ENCODE measurements at regions not wholly inside any gene's neighbourhood (a gene's known extent, or its start where the extent isn't known, plus 50 kb on each side); places are given as distances from the start of the nearest gene placed in this dataset.

- TF ChIP-seq SUPT20H (IDR thresholded peaks at IDR 0.05; ENCODE audit: borderline replicate concordance, control insufficient read depth, low read depth, low read length) = no peak
- TF ChIP-seq, protein P1, sequence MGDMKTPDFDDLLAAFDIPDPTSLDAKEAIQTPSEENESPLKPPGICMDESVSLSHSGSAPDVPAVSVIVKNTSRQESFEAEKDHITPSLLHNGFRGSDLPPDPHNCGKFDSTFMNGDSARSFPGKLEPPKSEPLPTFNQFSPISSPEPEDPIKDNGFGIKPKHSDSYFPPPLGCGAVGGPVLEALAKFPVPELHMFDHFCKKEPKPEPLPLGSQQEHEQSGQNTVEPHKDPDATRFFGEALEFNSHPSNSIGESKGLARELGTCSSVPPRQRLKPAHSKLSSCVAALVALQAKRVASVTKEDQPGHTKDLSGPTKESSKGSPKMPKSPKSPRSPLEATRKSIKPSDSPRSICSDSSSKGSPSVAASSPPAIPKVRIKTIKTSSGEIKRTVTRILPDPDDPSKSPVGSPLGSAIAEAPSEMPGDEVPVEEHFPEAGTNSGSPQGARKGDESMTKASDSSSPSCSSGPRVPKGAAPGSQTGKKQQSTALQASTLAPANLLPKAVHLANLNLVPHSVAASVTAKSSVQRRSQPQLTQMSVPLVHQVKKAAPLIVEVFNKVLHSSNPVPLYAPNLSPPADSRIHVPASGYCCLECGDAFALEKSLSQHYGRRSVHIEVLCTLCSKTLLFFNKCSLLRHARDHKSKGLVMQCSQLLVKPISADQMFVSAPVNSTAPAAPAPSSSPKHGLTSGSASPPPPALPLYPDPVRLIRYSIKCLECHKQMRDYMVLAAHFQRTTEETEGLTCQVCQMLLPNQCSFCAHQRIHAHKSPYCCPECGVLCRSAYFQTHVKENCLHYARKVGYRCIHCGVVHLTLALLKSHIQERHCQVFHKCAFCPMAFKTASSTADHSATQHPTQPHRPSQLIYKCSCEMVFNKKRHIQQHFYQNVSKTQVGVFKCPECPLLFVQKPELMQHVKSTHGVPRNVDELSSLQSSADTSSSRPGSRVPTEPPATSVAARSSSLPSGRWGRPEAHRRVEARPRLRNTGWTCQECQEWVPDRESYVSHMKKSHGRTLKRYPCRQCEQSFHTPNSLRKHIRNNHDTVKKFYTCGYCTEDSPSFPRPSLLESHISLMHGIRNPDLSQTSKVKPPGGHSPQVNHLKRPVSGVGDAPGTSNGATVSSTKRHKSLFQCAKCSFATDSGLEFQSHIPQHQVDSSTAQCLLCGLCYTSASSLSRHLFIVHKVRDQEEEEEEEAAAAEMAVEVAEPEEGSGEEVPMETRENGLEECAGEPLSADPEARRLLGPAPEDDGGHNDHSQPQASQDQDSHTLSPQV (IDR thresholded peaks at IDR 0.05) = no peak
- TF ChIP-seq, protein P2, sequence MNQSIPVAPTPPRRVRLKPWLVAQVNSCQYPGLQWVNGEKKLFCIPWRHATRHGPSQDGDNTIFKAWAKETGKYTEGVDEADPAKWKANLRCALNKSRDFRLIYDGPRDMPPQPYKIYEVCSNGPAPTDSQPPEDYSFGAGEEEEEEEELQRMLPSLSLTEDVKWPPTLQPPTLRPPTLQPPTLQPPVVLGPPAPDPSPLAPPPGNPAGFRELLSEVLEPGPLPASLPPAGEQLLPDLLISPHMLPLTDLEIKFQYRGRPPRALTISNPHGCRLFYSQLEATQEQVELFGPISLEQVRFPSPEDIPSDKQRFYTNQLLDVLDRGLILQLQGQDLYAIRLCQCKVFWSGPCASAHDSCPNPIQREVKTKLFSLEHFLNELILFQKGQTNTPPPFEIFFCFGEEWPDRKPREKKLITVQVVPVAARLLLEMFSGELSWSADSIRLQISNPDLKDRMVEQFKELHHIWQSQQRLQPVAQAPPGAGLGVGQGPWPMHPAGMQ (IDR thresholded peaks at IDR 0.05; ENCODE audit: borderline replicate concordance) = no peak
Observed at GRCh38 chr2:67841711-67842110, 221.1 kb downstream of the C1D start (continued).

GRCh38 chr2:67842375-67842959, 220.3 kb downstream of the C1D start:
- ATAC-seq = no peak
- BruUV-seq (replicated peaks) = no TSS peak
- POLR2A ChIA-PET = no interaction called here

More at GRCh38 chr2:67842375-67842959, 220.3 kb downstream of the C1D start:
- ChIA-PET SMC1A (ENCODE audit: uncharacterized antibody, unreplicated experiment) (no interaction called here), RAD21 (ENCODE audit: unreplicated experiment) (interaction anchor here (1.1 kb wide), 1 partner anchor 189 kb away, joined by 3 read pairs; no protein-coding TSS in a partner anchor), CTCF (interaction anchor here (1.3 to 2.5 kb wide), 3 partner anchors 10 to 190 kb away, joined by 3 to 8 read pairs (median 3); no protein-coding TSS in a partner anchor)
- no peaks in the 10 kb centered on the region for H3K4me1 ChIP-seq (ENCODE audit: control insufficient read depth, insufficient read depth, low read length)
- intact Hi-C loops (cut with micrococcal nuclease; ENCODE audit: unreplicated experiment) = loop anchor here (5.0 kb wide), 1 partner anchor 110 kb away; no protein-coding TSS in a partner anchor
- FAIRE-seq (no peak), DNase-seq (ENCODE audit: low read depth, low spot score) (no peak)
- no peak overlapping the region for H3K9ac ChIP-seq (ENCODE audit: control insufficient read depth, insufficient read depth, low read length)
- H3K79me2 ChIP-seq (ENCODE audit: control insufficient read depth, insufficient read depth, low read length) = no peaks in the 10 kb centered on the region
- no peaks in the 10 kb centered on the region for H4K20me1 ChIP-seq (ENCODE audit: control insufficient read depth, insufficient read depth)
- no peak overlapping the region for H2AFZ ChIP-seq (ENCODE audit: control insufficient read depth, low read depth, low read length)
- no peaks in the 10 kb centered on the region for H3K36me3 ChIP-seq (ENCODE audit: control insufficient read depth in 2 of 2, insufficient read depth in 2 of 2, low read length in 1 of 2)
- H3K27ac ChIP-seq (ENCODE audit: control insufficient read depth, insufficient read depth) = no peak overlapping the region
- H3K9me3 ChIP-seq (replicated peaks; ENCODE audit: control insufficient read depth, insufficient read depth, low read length) = no peaks in the 10 kb centered on the region
- no peak overlapping the region for H3K4me3 ChIP-seq
- no peaks in the 10 kb centered on the region for H3K27me3 ChIP-seq (replicated peaks in 1 of 2; ENCODE audit: control insufficient read depth in 2 of 2, insufficient read depth in 2 of 2, low read length in 1 of 2)
- in situ Hi-C loops (cut with MboI) = loop anchor here (25.0 kb wide), 1 partner anchor 1405 kb away; the partner anchor contains the start of gene MEIS1
- no peak overlapping the region for H3K4me2 ChIP-seq (ENCODE audit: control insufficient read depth, insufficient read depth)
- TF ChIP-seq RFX5 (IDR thresholded peaks at IDR 0.05; ENCODE audit: low read depth, low read length) = no peak
- 53% methylated on average over 9 of the region's 9 CpGs for WGBS (ENCODE audit: insufficient coverage, insufficient replicate concordance, low lambda C conversion rate, missing lambda C conversion rate)

All from GM12878 (cell line).